ENCODE measurements at regions not wholly inside any gene's neighbourhood (a gene's known extent, or its start where the extent isn't known, plus 50 kb on each side); places are given as distances from the start of the nearest gene placed in this dataset.
"Not testable (repeated sequence)": the region's sequence is repeated elsewhere in the genome, so short reads cannot be mapped to it uniquely, and the experiment has no call there.

DNA sequence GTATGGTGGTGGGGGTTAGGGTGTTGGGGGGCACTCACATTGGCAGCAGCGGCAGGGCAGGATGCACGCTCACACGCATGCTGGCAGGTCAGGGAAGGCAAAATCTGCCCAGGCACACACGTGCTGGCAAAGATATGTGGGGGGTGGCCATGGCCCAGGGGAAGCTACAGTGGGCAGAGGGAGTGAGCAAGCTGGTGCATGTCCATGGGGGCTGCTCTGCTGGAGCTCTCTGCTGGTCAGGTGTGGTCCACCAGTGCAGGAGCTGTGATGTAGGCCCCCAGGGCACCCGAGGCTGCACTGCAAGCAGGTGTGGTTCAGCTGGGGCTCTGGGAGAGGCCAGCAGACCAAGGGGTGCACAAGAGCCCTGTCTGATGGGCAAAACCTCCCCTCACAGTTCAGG, 491.5 kb upstream of the TNP1 start:
- Histone ChIP-seq H2BK12ac (ENCODE audit: low read length) (no peak overlapping the region), H4K91ac (ENCODE audit: low read depth, low read length, poor library complexity) (no peak overlapping the region), H3K9me3 (replicated peaks in 1 of 2; ENCODE audit: control insufficient read depth in 2 of 2, insufficient read depth in 1 of 2, low read depth in 1 of 2, low read length in 2 of 2) (peaks cover 0 to 4% of the 10 kb centered on the region in 2 donors), H3K27me3 (ENCODE audit: control insufficient read depth in 3 of 3, insufficient read depth in 3 of 3, low read depth in 1 of 3, low read length in 3 of 3) (no peaks in the 10 kb centered on the region), H2BK5ac (ENCODE audit: low read length) (no peak overlapping the region), H2AK5ac (ENCODE audit: low read depth, low read length) (no peak overlapping the region), H3K18ac (ENCODE audit: low read length) (no peak overlapping the region), H3K27ac (replicated peaks; ENCODE audit: low read length) (no peak overlapping the region), H3K79me1 (ENCODE audit: low read depth, low read length) (no peaks in the 10 kb centered on the region), H3K9ac (ENCODE audit: low read depth, low read length, poor library complexity) (no peak overlapping the region), H3K36me3 (replicated peaks in 1 of 2; ENCODE audit: control insufficient read depth in 2 of 2, insufficient read depth in 2 of 2, low read length in 2 of 2) (no peaks in the 10 kb centered on the region), H3K4ac (ENCODE audit: low read length) (no peak overlapping the region), H3K4me1 (ENCODE audit: control insufficient read depth in 2 of 2, insufficient read depth in 1 of 2, low read depth in 1 of 2, low read length in 2 of 2) (no peaks in the 10 kb centered on the region), H3K4me3 (ENCODE audit: low read length in 2 of 2) (peak overlapping the region in 1 of 2 donors; percentile 36), H3K23ac (ENCODE audit: low read depth, low read length, poor library complexity) (peak overlapping the region; percentile 14), H2BK15ac (ENCODE audit: low read length) (no peak overlapping the region), H2AFZ (ENCODE audit: low read length) (no peak overlapping the region), H3K14ac (ENCODE audit: low read length) (no peak overlapping the region), H2BK120ac (ENCODE audit: low read depth, low read length) (no peak overlapping the region), H4K8ac (ENCODE audit: low read depth, low read length) (no peak overlapping the region), H3K4me2 (ENCODE audit: insufficient read depth, low read length, poor library complexity, severe bottlenecking) (no peak overlapping the region)
- no CpG with 5 or more reads among the region's 5 CpGs for WGBS, 2 donors (ENCODE audit: extremely low coverage in 2 of 2, insufficient read length in 2 of 2, insufficient replicate concordance in 1 of 2)
- no peak for DNase-seq (ENCODE audit: low spot score)

GRCh38 chr2:217349251-217349650, 489.4 kb upstream of the TNP1 start:
- no peak overlapping the region for H2AFZ ChIP-seq (ENCODE audit: low read length)
- no CpG with 5 or more reads among the region's 1 CpG for WGBS, 2 donors (ENCODE audit: extremely low coverage in 2 of 2, insufficient read length in 2 of 2, insufficient replicate concordance in 1 of 2)

GRCh38 chr2:217347630-217348029, 487.8 kb upstream of the TNP1 start:
- not testable (repeated sequence) for H3K27ac ChIP-seq (replicated peaks; ENCODE audit: low read length); H2AFZ ChIP-seq (ENCODE audit: low read length); DNase-seq (ENCODE audit: low spot score); H4K8ac ChIP-seq (ENCODE audit: low read depth, low read length); H2BK5ac ChIP-seq (ENCODE audit: low read length); H2AK5ac ChIP-seq (ENCODE audit: low read depth, low read length); H3K23ac ChIP-seq (ENCODE audit: low read depth, low read length, poor library complexity); H2BK12ac ChIP-seq (ENCODE audit: low read length); H4K91ac ChIP-seq (ENCODE audit: low read depth, low read length, poor library complexity); H3K4ac ChIP-seq (ENCODE audit: low read length); H2BK15ac ChIP-seq (ENCODE audit: low read length); H3K9me3 ChIP-seq (replicated peaks in 1 of 2; ENCODE audit: control insufficient read depth in 2 of 2, insufficient read depth in 1 of 2, low read depth in 1 of 2, low read length in 2 of 2); H3K9ac ChIP-seq (ENCODE audit: low read depth, low read length, poor library complexity); H3K4me1 ChIP-seq (ENCODE audit: control insufficient read depth in 2 of 2, insufficient read depth in 1 of 2, low read depth in 1 of 2, low read length in 2 of 2); H3K27me3 ChIP-seq (ENCODE audit: control insufficient read depth in 3 of 3, insufficient read depth in 3 of 3, low read depth in 1 of 3, low read length in 3 of 3); H2BK120ac ChIP-seq (ENCODE audit: low read depth, low read length); H3K4me2 ChIP-seq (ENCODE audit: insufficient read depth, low read length, poor library complexity, severe bottlenecking); H3K14ac ChIP-seq (ENCODE audit: low read length); H3K4me3 ChIP-seq (ENCODE audit: low read length in 2 of 2); H3K36me3 ChIP-seq (replicated peaks in 1 of 2; ENCODE audit: control insufficient read depth in 2 of 2, insufficient read depth in 2 of 2, low read length in 2 of 2); H3K18ac ChIP-seq (ENCODE audit: low read length); H3K79me1 ChIP-seq (ENCODE audit: low read depth, low read length)
- WGBS, 2 donors (ENCODE audit: extremely low coverage in 2 of 2, insufficient read length in 2 of 2, insufficient replicate concordance in 1 of 2): no CpG with 5 or more reads among the region's 3 CpGs

More at GRCh38 chr2:217349251-217349650, 489.4 kb upstream of the TNP1 start:
- Histone ChIP-seq H3K9me3 (replicated peaks in 1 of 2; ENCODE audit: control insufficient read depth in 2 of 2, insufficient read depth in 1 of 2, low read depth in 1 of 2, low read length in 2 of 2) (peaks cover 0 to 5% of the 10 kb centered on the region in 2 donors), H2BK12ac (ENCODE audit: low read length) (no peak overlapping the region), H3K4me1 (ENCODE audit: control insufficient read depth in 2 of 2, insufficient read depth in 1 of 2, low read depth in 1 of 2, low read length in 2 of 2) (no peaks in the 10 kb centered on the region), H3K4me2 (ENCODE audit: insufficient read depth, low read length, poor library complexity, severe bottlenecking) (no peak overlapping the region), H3K4me3 (ENCODE audit: low read length in 2 of 2) (no peak overlapping the region), H3K4ac (ENCODE audit: low read length) (no peak overlapping the region), H2BK120ac (ENCODE audit: low read depth, low read length) (no peak overlapping the region), H3K27me3 (ENCODE audit: control insufficient read depth in 3 of 3, insufficient read depth in 3 of 3, low read depth in 1 of 3, low read length in 3 of 3) (no peaks in the 10 kb centered on the region), H2BK5ac (ENCODE audit: low read length) (no peak overlapping the region), H3K18ac (ENCODE audit: low read length) (no peak overlapping the region), H3K9ac (ENCODE audit: low read depth, low read length, poor library complexity) (no peak overlapping the region), H3K14ac (ENCODE audit: low read length) (no peak overlapping the region), H2AK5ac (ENCODE audit: low read depth, low read length) (no peak overlapping the region), H3K27ac (replicated peaks; ENCODE audit: low read length) (no peak overlapping the region), H2BK15ac (ENCODE audit: low read length) (no peak overlapping the region), H4K91ac (ENCODE audit: low read depth, low read length, poor library complexity) (no peak overlapping the region), H3K36me3 (replicated peaks in 1 of 2; ENCODE audit: control insufficient read depth in 2 of 2, insufficient read depth in 2 of 2, low read length in 2 of 2) (no peaks in the 10 kb centered on the region), H3K23ac (ENCODE audit: low read depth, low read length, poor library complexity) (no peak overlapping the region), H3K79me1 (ENCODE audit: low read depth, low read length) (no peaks in the 10 kb centered on the region), H4K8ac (ENCODE audit: low read depth, low read length) (no peak overlapping the region)
- no peak for DNase-seq (ENCODE audit: low spot score)

DNA sequence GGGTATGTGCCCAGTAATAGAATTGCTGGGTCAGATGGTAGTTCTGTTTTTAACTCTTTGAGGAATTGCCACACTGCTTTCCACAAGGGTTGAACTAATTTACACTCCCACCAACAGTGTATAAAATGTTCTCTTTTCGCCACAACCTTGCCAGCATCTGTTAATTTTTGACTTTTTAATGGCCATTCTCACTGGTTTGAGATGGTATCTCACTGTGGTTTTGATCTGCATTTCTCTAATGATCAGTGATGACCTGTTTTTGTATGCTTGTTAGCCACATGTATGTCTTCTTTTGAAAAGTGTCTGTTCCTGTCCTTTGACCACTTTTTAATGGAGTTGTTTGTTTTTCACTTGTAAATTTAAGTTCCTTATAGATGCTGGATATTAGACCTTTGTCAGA, 486.2 kb upstream of the TNP1 start:
- H2BK120ac ChIP-seq (ENCODE audit: low read depth, low read length); H3K27ac ChIP-seq (replicated peaks; ENCODE audit: low read length); H3K79me1 ChIP-seq (ENCODE audit: low read depth, low read length); H3K4me3 ChIP-seq (ENCODE audit: low read length in 2 of 2); H2AK5ac ChIP-seq (ENCODE audit: low read depth, low read length); H3K18ac ChIP-seq (ENCODE audit: low read length); H2BK5ac ChIP-seq (ENCODE audit: low read length); H4K91ac ChIP-seq (ENCODE audit: low read depth, low read length, poor library complexity); H3K4ac ChIP-seq (ENCODE audit: low read length); H2BK12ac ChIP-seq (ENCODE audit: low read length); H4K8ac ChIP-seq (ENCODE audit: low read depth, low read length); H2BK15ac ChIP-seq (ENCODE audit: low read length); H3K9ac ChIP-seq (ENCODE audit: low read depth, low read length, poor library complexity); H3K9me3 ChIP-seq (replicated peaks in 1 of 2; ENCODE audit: control insufficient read depth in 2 of 2, insufficient read depth in 1 of 2, low read depth in 1 of 2, low read length in 2 of 2); H3K36me3 ChIP-seq (replicated peaks in 1 of 2; ENCODE audit: control insufficient read depth in 2 of 2, insufficient read depth in 2 of 2, low read length in 2 of 2); H3K4me2 ChIP-seq (ENCODE audit: insufficient read depth, low read length, poor library complexity, severe bottlenecking); H3K23ac ChIP-seq (ENCODE audit: low read depth, low read length, poor library complexity); DNase-seq (ENCODE audit: low spot score); H2AFZ ChIP-seq (ENCODE audit: low read length); H3K4me1 ChIP-seq (ENCODE audit: control insufficient read depth in 2 of 2, insufficient read depth in 1 of 2, low read depth in 1 of 2, low read length in 2 of 2); H3K14ac ChIP-seq (ENCODE audit: low read length); H3K27me3 ChIP-seq (ENCODE audit: control insufficient read depth in 3 of 3, insufficient read depth in 3 of 3, low read depth in 1 of 3, low read length in 3 of 3): not testable (repeated sequence)
- no CpG with 5 or more reads among the region's 1 CpG for WGBS, 2 donors (ENCODE audit: extremely low coverage in 2 of 2, insufficient read length in 2 of 2, insufficient replicate concordance in 1 of 2)

All from neuronal stem cell (in vitro differentiated cells).